Neural progenitor cell (in vitro differentiated cells): ENCODE measurements at regions not wholly inside any gene's neighbourhood (a gene's known extent, or its start where the extent isn't known, plus 50 kb on each side); places are given as distances from the start of the nearest gene placed in this dataset.
A peak's percentile ranks its signal among the peaks of the same experiment; 100 is the strongest.

Experiments
- DNase-seq: peaks from one replicate; pipeline ENCODE4 v3.0.0-alpha.2; 2016; ENCODE audit warnings: low spot score
- H2AFZ ChIP-seq: fragments of 200-600 bp; sonication (generic); replicated peaks from 2 replicates; pipeline ENCODE4 v1.6.1; 2016; ENCODE audit warnings: antibody characterized with exemption
- H3F3A ChIP-seq: fragments of 200-600 bp; sonication (generic); 2 replicates; pipeline ENCODE4 v1.6.1; 2016; ENCODE audit warnings: antibody characterized with exemption, low read depth
- H3K27ac ChIP-seq: fragments of 200-600 bp; sonication (generic); 2 replicates; pipeline ENCODE4 v1.5.1; 2016; ENCODE audit warnings: mild to moderate bottlenecking
- H3K27me3 ChIP-seq: fragments of 200-600 bp; sonication (generic); 2 replicates; pipeline ENCODE4 v1.6.1; 2016; ENCODE audit warnings: mild to moderate bottlenecking, moderate library complexity
- H3K36me3 ChIP-seq: fragments of 200-600 bp; sonication (generic); 2 replicates; pipeline ENCODE4 v1.5.1; 2016
- H3K4me1 ChIP-seq: fragments of 200-600 bp; sonication (generic); 2 replicates; pipeline ENCODE4 v1.6.1; 2016; ENCODE audit warnings: mixed run types
- H3K4me2 ChIP-seq: fragments of 200-600 bp; sonication (generic); 2 replicates; pipeline ENCODE4 v1.6.1; 2016
- H3K4me3 ChIP-seq: fragments of 200-600 bp; sonication (generic); 2 replicates; pipeline ENCODE4 v1.5.1; 2016
- H3K79me2 ChIP-seq: fragments of 200-600 bp; sonication (generic); 2 replicates; pipeline ENCODE4 v1.6.1; 2016; ENCODE audit warnings: low read depth
- H3K9ac ChIP-seq: fragments of 200-600 bp; sonication (generic); 2 replicates; pipeline ENCODE4 v1.6.1; 2016
- H3K9me3 ChIP-seq: fragments of 200-600 bp; sonication (generic); 2 replicates; pipeline ENCODE4 v1.5.1; 2016; ENCODE audit warnings: low read depth
- H4K20me1 ChIP-seq: fragments of 200-600 bp; sonication (generic); 2 replicates; pipeline ENCODE4 v1.6.1; 2016; ENCODE audit warnings: low read depth
- H3K27ac Mint-ChIP-seq: 3 replicates; pipeline ENCODE4 v1.8.0; 2021; ENCODE audit warnings: mixed read lengths
- H3K27me3 Mint-ChIP-seq: 2 replicates; pipeline ENCODE4 v1.8.0; 2022; ENCODE audit warnings: low read depth, mild to moderate bottlenecking, inconsistent platforms, moderate library complexity, mixed read lengths; ENCODE audit not compliant: insufficient read depth
- H3K36me3 Mint-ChIP-seq: 3 replicates; pipeline ENCODE4 v1.8.0; 2021; ENCODE audit warnings: mixed read lengths
- H3K4me1 Mint-ChIP-seq: 3 replicates; pipeline ENCODE4 v1.8.0; 2021; ENCODE audit warnings: mixed read lengths
- H3K4me3 Mint-ChIP-seq: 3 replicates; pipeline ENCODE4 v1.8.0; 2021; ENCODE audit warnings: mild to moderate bottlenecking, moderate library complexity, mixed read lengths
- H3K9me3 Mint-ChIP-seq: 3 replicates; pipeline ENCODE4 v1.8.0; 2020; ENCODE audit warnings: mixed read lengths
- CTCF ChIP-seq: fragments of 200-600 bp; sonication (generic); IDR thresholded peaks from 2 replicates; pipeline ENCODE4 v1.5.1; 2017; ENCODE audit warnings: antibody characterized with exemption, mild to moderate bottlenecking
- EZH2 ChIP-seq: fragments of 200-600 bp; sonication (generic); IDR thresholded peaks from 2 replicates; pipeline ENCODE4 v1.6.1; 2017; ENCODE audit warnings: antibody characterized with exemption, mild to moderate bottlenecking, moderate library complexity
- EZH2phosphoT487 ChIP-seq: fragments of 200-600 bp; sonication (generic); IDR thresholded peaks from 2 replicates; pipeline ENCODE4 v1.6.1; 2017; ENCODE audit warnings: antibody characterized with exemption

- Mint-ChIP-seq H3K27me3 (no peaks in the 10 kb centered on the region), H3K4me1 (peaks cover 3% of the 10 kb centered on the region), H3K36me3 (no peaks in the 10 kb centered on the region), H3K9me3 (no peaks in the 10 kb centered on the region), H3K4me3 (no peak overlapping the region), H3K27ac (no peak overlapping the region)
- Histone ChIP-seq H3K36me3 (no peaks in the 10 kb centered on the region), H3K79me2 (no peaks in the 10 kb centered on the region), H4K20me1 (no peaks in the 10 kb centered on the region), H3K4me2 (no peak overlapping the region), H3K9me3 (no peaks in the 10 kb centered on the region), H3F3A (no peaks in the 10 kb centered on the region), H3K4me1 (no peaks in the 10 kb centered on the region), H2AFZ (peak overlapping the region; percentile 50), H3K4me3 (no peak overlapping the region), H3K27me3 (no peaks in the 10 kb centered on the region), H3K27ac (no peak overlapping the region), H3K9ac (no peak overlapping the region)
- TF ChIP-seq EZH2 = no peak
- TF ChIP-seq EZH2phosphoT487 = no peak
- no peak for DNase-seq
Measured at GRCh38 chr7:85424298-85424697, 237.4 kb upstream of the SEMA3D start.

- Histone ChIP-seq H3K9ac (no peak overlapping the region), H3K4me2 (no peak overlapping the region), H3K9me3 (no peaks in the 10 kb centered on the region), H3K4me1 (no peaks in the 10 kb centered on the region), H3K27me3 (no peaks in the 10 kb centered on the region), H3K79me2 (no peaks in the 10 kb centered on the region), H2AFZ (peak overlapping the region; percentile 50), H3K36me3 (no peaks in the 10 kb centered on the region), H3K4me3 (no peak overlapping the region), H4K20me1 (no peaks in the 10 kb centered on the region), H3F3A (no peaks in the 10 kb centered on the region), H3K27ac (no peak overlapping the region)
- TF ChIP-seq EZH2phosphoT487 (no peak), CTCF (no peak), EZH2 (no peak)
- Mint-ChIP-seq H3K27me3 (no peaks in the 10 kb centered on the region), H3K4me1 (peaks cover 3% of the 10 kb centered on the region), H3K36me3 (no peaks in the 10 kb centered on the region), H3K27ac (no peak overlapping the region), H3K4me3 (no peak overlapping the region), H3K9me3 (no peaks in the 10 kb centered on the region)
- no peak for DNase-seq
Measured at GRCh38 chr7:85423209-85423895, 236.5 kb upstream of the SEMA3D start.

GRCh38 chr7:85415743-85416142 lies 228.9 kb upstream of the SEMA3D start:
- Histone ChIP-seq H3F3A (no peaks in the 10 kb centered on the region), H4K20me1 (no peaks in the 10 kb centered on the region), H3K36me3 (no peaks in the 10 kb centered on the region), H2AFZ (no peak overlapping the region), H3K9me3 (no peaks in the 10 kb centered on the region), H3K27ac (no peak overlapping the region), H3K27me3 (no peaks in the 10 kb centered on the region), H3K4me3 (no peak overlapping the region), H3K9ac (no peak overlapping the region), H3K79me2 (no peaks in the 10 kb centered on the region), H3K4me2 (no peak overlapping the region), H3K4me1 (no peaks in the 10 kb centered on the region)
- H3K4me1 Mint-ChIP-seq = no peaks in the 10 kb centered on the region
- H3K27ac Mint-ChIP-seq = no peak overlapping the region
- H3K27me3 Mint-ChIP-seq = no peaks in the 10 kb centered on the region
- H3K36me3 Mint-ChIP-seq = no peaks in the 10 kb centered on the region
- DNase-seq = no peak
- H3K9me3 Mint-ChIP-seq = no peaks in the 10 kb centered on the region
- H3K4me3 Mint-ChIP-seq = no peak overlapping the region
- no peak for TF ChIP-seq CTCF

GRCh38 chr7:85413718-85414117 lies 226.9 kb upstream of the SEMA3D start:
- Mint-ChIP-seq H3K27ac (no peak overlapping the region), H3K9me3 (no peaks in the 10 kb centered on the region), H3K27me3 (no peaks in the 10 kb centered on the region), H3K4me1 (no peaks in the 10 kb centered on the region), H3K36me3 (no peaks in the 10 kb centered on the region), H3K4me3 (no peak overlapping the region)
- Histone ChIP-seq H2AFZ (peak overlapping the region; percentile 68), H3K4me1 (no peaks in the 10 kb centered on the region), H3F3A (no peaks in the 10 kb centered on the region), H3K4me2 (no peak overlapping the region), H3K4me3 (no peak overlapping the region), H3K9me3 (no peaks in the 10 kb centered on the region), H3K27me3 (no peaks in the 10 kb centered on the region), H3K79me2 (no peaks in the 10 kb centered on the region), H3K36me3 (no peaks in the 10 kb centered on the region), H3K27ac (no peak overlapping the region), H4K20me1 (no peaks in the 10 kb centered on the region), H3K9ac (no peak overlapping the region)
- DNase-seq = no peak
- TF ChIP-seq CTCF (no peak), EZH2 (no peak), EZH2phosphoT487 (no peak)
